ENCODE measurements at regions not wholly inside any gene's neighbourhood (a gene's known extent, or its start where the extent isn't known, plus 50 kb on each side); places are given as distances from the start of the nearest gene placed in this dataset.

DNA sequence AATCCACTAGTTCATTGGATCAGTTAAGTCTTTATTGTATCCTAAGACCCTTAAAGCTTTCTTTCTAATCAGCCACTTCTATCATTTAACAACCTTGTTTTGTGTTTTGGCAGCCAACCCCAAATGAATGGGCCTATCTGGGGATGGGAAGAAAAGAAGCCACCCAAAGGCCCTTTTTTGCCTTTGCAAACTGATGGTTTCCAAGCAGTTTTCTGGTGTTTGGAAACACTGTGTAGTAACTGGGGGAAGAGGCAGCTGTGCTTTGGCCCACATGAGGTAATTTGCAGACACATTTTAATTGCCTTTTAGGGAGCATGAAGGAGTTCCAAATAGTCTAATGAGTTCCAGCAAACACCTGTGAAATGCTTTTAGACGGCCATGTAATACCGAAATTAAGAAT, 1751.3 kb upstream of the WWC1 start:
- TF ChIP-seq POLR2A (IDR thresholded peaks at IDR 0.05; ENCODE audit: low read length) (no peak), GATA1 (IDR thresholded peaks at IDR 0.05; ENCODE audit: low read depth, low read length) (no peak)
